Epithelial cell of proximal tubule (primary cell): ENCODE measurements at regions not wholly inside any gene's neighbourhood (a gene's known extent, or its start where the extent isn't known, plus 50 kb on each side); places are given as distances from the start of the nearest gene placed in this dataset.
A peak's percentile ranks its signal among the peaks of the same experiment; 100 is the strongest.

Experiments used
- DNase-seq: peaks from one replicate; pipeline ENCODE4 v3.0.0-alpha.2; 2011; ENCODE audit warnings: low read depth
- H3K4me3 ChIP-seq: 2 replicates; pipeline ENCODE4 v1.5.1; 2011; ENCODE audit warnings: low read depth, mild to moderate bottlenecking, low read length
- CTCF ChIP-seq: conservative IDR thresholded peaks from 2 replicates; pipeline ENCODE4 v1.5.1; 2012; ENCODE audit warnings: low read depth, mild to moderate bottlenecking, low read length

GRCh38 chr6:163974322-163974721 lies 559.8 kb downstream of the QKI start:
- no peak for TF ChIP-seq CTCF
- DNase-seq, result no peak
- no peak overlapping the region for H3K4me3 ChIP-seq

GRCh38 chr6:163971841-163972838 lies 557.6 kb downstream of the QKI start:
- no peak for DNase-seq
- no peak for TF ChIP-seq CTCF
- H3K4me3 ChIP-seq, result no peak overlapping the region

GRCh38 chr6:163970846-163971564 lies 556.5 kb downstream of the QKI start:
- H3K4me3 ChIP-seq, result no peak overlapping the region
- DNase-seq, result no peak
- no peak for TF ChIP-seq CTCF

- no peak for TF ChIP-seq CTCF
- DNase-seq, result peak; percentile 29
- H3K4me3 ChIP-seq, result peak overlapping the region; percentile 5
Observed at GRCh38 chr6:163965426-163966348, 551.2 kb downstream of the QKI start.

GRCh38 chr6:163964789-163965188 lies 550.3 kb downstream of the QKI start:
- no peak overlapping the region for H3K4me3 ChIP-seq
- no peak for TF ChIP-seq CTCF
- DNase-seq, result no peak
